Esophagus muscularis mucosa (tissue), 4 donors: ENCODE measurements at regions not wholly inside any gene's neighbourhood (a gene's known extent, or its start where the extent isn't known, plus 50 kb on each side); places are given as distances from the start of the nearest gene placed in this dataset.

Experiments used
- DNase-seq: peaks from one replicate; pipeline ENCODE4 v3.0.0-alpha.2; 2017; ENCODE audit errors: extremely low spot score
- H3K27ac ChIP-seq, 4 donors: fragments of 200-600 bp; sonication (generic); replicated peaks in 1 of 4; 1 replicate in 3 of 4; 2 replicates in 1 of 4; pipeline ENCODE4 v1.5.1; 2016 to 2019; ENCODE audit warnings: mild to moderate bottlenecking in 1 of 4
- H3K27me3 ChIP-seq, 4 donors: fragments of 200-600 bp; sonication (generic); one replicate each; pipeline versions ENCODE4 v1.5.1 to v1.6.0; 2016 to 2019
- H3K36me3 ChIP-seq, 4 donors: fragments of 200-600 bp; sonication (generic); one replicate each; pipeline ENCODE4 v1.5.1; 2016 to 2019
- H3K4me1 ChIP-seq, 4 donors: fragments of 200-600 bp; sonication (generic); one replicate each; pipeline ENCODE4 v1.5.1; 2016 to 2019
- H3K4me3 ChIP-seq, 4 donors: fragments of 200-600 bp; sonication (generic); 1 replicate in 2 of 4; 2 replicates in 2 of 4; pipeline ENCODE4 v1.5.1; 2016 to 2019; ENCODE audit warnings: mild to moderate bottlenecking in 4 of 4, moderate library complexity in 1 of 4
- H3K9me3 ChIP-seq, 4 donors: fragments of 200-600 bp; sonication (generic); 1 replicate in 3 of 4; 2 replicates in 1 of 4; pipeline ENCODE4 v1.5.1; 2016 to 2019
- CTCF ChIP-seq, 3 experiments: fragments of 200-600 bp in 2 of 3; fragments of 450-650 bp in 1 of 3; sonication (generic) in 2 of 3; IDR thresholded peaks; one replicate each; pipeline ENCODE4 v1.5.1; 2017 to 2019; ENCODE audit warnings: antibody characterized with exemption in 3 of 3, mild to moderate bottlenecking in 2 of 3, moderate library complexity in 1 of 3
- EP300 ChIP-seq: sonication (generic); formaldehyde crosslinking; IDR thresholded peaks from one replicate; pipeline ENCODE4 v1.6.1; 2017; ENCODE audit warnings: antibody characterized with exemption
- POLR2A ChIP-seq: fragments of 450-650 bp; IDR thresholded peaks from one replicate; pipeline ENCODE4 v1.6.1; 2017; ENCODE audit warnings: antibody characterized with exemption, moderate library complexity, mild to moderate bottlenecking, low read depth
- POLR2AphosphoS5 ChIP-seq, 2 donors: sonication (generic); formaldehyde crosslinking; IDR thresholded peaks; one replicate each; pipeline ENCODE4 v1.6.1; 2017; ENCODE audit warnings: antibody characterized with exemption in 2 of 2
- whole genome bisulfite sequencing: methylation state at CpG from one replicate; pipeline ENCODE4 v1.1.5; 2018; 5-methylcytosine and 5-hydroxymethylcytosine counted together
- intact Hi-C: fragments of 100-400 bp; cut with DNase I; formaldehyde crosslinking; loops from one replicate; pipeline ENCODE4 v1.15.1; 2023

- Histone ChIP-seq H3K4me3 (no peak overlapping the region), H3K4me1 (no peaks in the 10 kb centered on the region), H3K27me3 (no peaks in the 10 kb centered on the region), H3K27ac (no peak overlapping the region), H3K9me3 (peaks cover 0 to 7% (median under 1%) of the 10 kb centered on the region in 4 donors), H3K36me3 (no peaks in the 10 kb centered on the region)
- TF ChIP-seq POLR2A = no peak
- no peak for TF ChIP-seq EP300
- TF ChIP-seq POLR2AphosphoS5 (IDR thresholded peaks at IDR 0.05) = no peak
- no peak for TF ChIP-seq CTCF (IDR thresholded peaks at IDR 0.05)
- DNase-seq = no peak
- 80% methylated on average over 3 of the region's 3 CpGs for WGBS
- intact Hi-C loops = no loop called here
Observed at GRCh38 chr2:57528499-57528898, 518.1 kb upstream of the VRK2 start.

- no peaks in the 10 kb centered on the region for H3K36me3 ChIP-seq
- TF ChIP-seq POLR2AphosphoS5 (IDR thresholded peaks at IDR 0.05) (no peak), CTCF (IDR thresholded peaks at IDR 0.05) (no peak), EP300 (no peak), POLR2A (no peak)
- H3K27me3 ChIP-seq = no peaks in the 10 kb centered on the region
- no peaks in the 10 kb centered on the region for H3K4me1 ChIP-seq
- H3K4me3 ChIP-seq = no peak overlapping the region
- no peaks in the 10 kb centered on the region for H3K9me3 ChIP-seq
- intact Hi-C loops = no loop called here
- DNase-seq = no peak
- H3K27ac ChIP-seq = no peak overlapping the region
Observed at GRCh38 chr2:57534358-57534757, 512.2 kb upstream of the VRK2 start.

- no peak for DNase-seq
- WGBS = 38% methylated on average over 1 of the region's 1 CpG
- Histone ChIP-seq H3K4me3 (no peak overlapping the region), H3K27ac (no peak overlapping the region), H3K4me1 (no peaks in the 10 kb centered on the region), H3K9me3 (no peaks in the 10 kb centered on the region), H3K36me3 (no peaks in the 10 kb centered on the region), H3K27me3 (no peaks in the 10 kb centered on the region)
- intact Hi-C loops = no loop called here
- TF ChIP-seq POLR2A (no peak), POLR2AphosphoS5 (IDR thresholded peaks at IDR 0.05) (no peak), CTCF (IDR thresholded peaks at IDR 0.05) (no peak), EP300 (no peak)
Observed at GRCh38 chr2:57536535-57537231, 509.9 kb upstream of the VRK2 start.

- Histone ChIP-seq H3K27ac (no peak overlapping the region), H3K27me3 (no peaks in the 10 kb centered on the region), H3K36me3 (no peaks in the 10 kb centered on the region), H3K4me1 (no peaks in the 10 kb centered on the region), H3K9me3 (no peaks in the 10 kb centered on the region), H3K4me3 (no peak overlapping the region)
- intact Hi-C loops = no loop called here
- 57% methylated on average over 3 of the region's 3 CpGs for WGBS
- TF ChIP-seq POLR2A = no peak
- TF ChIP-seq EP300 = no peak
- TF ChIP-seq CTCF (IDR thresholded peaks at IDR 0.05) = no peak
- TF ChIP-seq POLR2AphosphoS5 (IDR thresholded peaks at IDR 0.05) = no peak
- DNase-seq = no peak
Observed at GRCh38 chr2:57539761-57540160, 506.8 kb upstream of the VRK2 start.

DNA sequence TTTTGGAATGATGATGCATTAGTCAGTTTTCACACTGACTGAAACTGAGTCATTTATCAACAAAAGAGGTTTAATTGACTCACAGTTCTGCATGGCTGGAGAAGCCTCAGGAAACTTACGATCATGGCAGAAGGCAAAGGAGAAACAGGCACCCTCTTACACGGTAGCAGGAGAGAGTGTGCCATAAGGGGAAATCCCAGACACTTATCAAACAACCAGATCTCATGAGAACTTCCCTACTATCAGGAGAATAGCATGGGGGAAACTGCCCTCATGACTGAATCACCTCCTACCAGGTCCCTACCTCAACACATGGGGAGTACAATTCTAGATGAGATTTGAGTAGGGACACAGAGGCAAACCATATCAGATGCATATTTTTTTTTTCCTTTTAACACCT is 504.5 kb upstream of the VRK2 start:
- H3K27ac ChIP-seq = no peak overlapping the region
- peaks cover 0 to 5% (median 0%) of the 10 kb centered on the region in 4 donors for H3K27me3 ChIP-seq
- WGBS = 76% methylated on average over 2 of the region's 2 CpGs
- TF ChIP-seq EP300 (no peak), POLR2AphosphoS5 (IDR thresholded peaks at IDR 0.05) (no peak), POLR2A (no peak), CTCF (IDR thresholded peaks at IDR 0.05) (no peak)
- no peaks in the 10 kb centered on the region for H3K9me3 ChIP-seq
- no peak for DNase-seq
- intact Hi-C loops = no loop called here
- H3K36me3 ChIP-seq = no peaks in the 10 kb centered on the region
- H3K4me3 ChIP-seq = no peak overlapping the region
- no peaks in the 10 kb centered on the region for H3K4me1 ChIP-seq
